Fibroblast of lung (primary cell): ENCODE measurements at regions not wholly inside any gene's neighbourhood (a gene's known extent, or its start where the extent isn't known, plus 50 kb on each side); places are given as distances from the start of the nearest gene placed in this dataset.
A peak's percentile ranks its signal among the peaks of the same experiment; 100 is the strongest.

ENCODE experiments used
- DNase-seq, 2 donors: peaks; one replicate each; pipeline versions ENCODE4 v3.0.0 to v3.0.0-alpha.2; 2010; ENCODE audit warnings: low read depth in 2 of 2
- H2AFZ ChIP-seq: 2 replicates; pipeline ENCODE4 v1.5.1; 2012; ENCODE audit warnings: low read length, control low read depth, inconsistent platforms
- H3K27ac ChIP-seq: 2 replicates; pipeline ENCODE4 v1.5.1; 2011; ENCODE audit warnings: low read length, control low read depth; ENCODE audit not compliant: insufficient read depth
- H3K27me3 ChIP-seq: 2 replicates; pipeline ENCODE4 v1.5.1; 2011; ENCODE audit warnings: mild to moderate bottlenecking, low read length; ENCODE audit not compliant: control insufficient read depth, insufficient read depth
- H3K36me3 ChIP-seq: 2 replicates; pipeline ENCODE4 v1.5.1; 2011; ENCODE audit warnings: low read length; ENCODE audit not compliant: control insufficient read depth, insufficient read depth
- H3K4me1 ChIP-seq: 2 replicates; pipeline ENCODE4 v1.5.1; 2011; ENCODE audit warnings: low read length; ENCODE audit not compliant: control insufficient read depth, insufficient read depth; ENCODE audit errors: extremely low read depth
- H3K4me2 ChIP-seq: 2 replicates; pipeline ENCODE4 v1.5.1; 2011; ENCODE audit warnings: low read length, control low read depth; ENCODE audit not compliant: insufficient read depth; ENCODE audit errors: extremely low read depth
- H3K4me3 ChIP-seq, 4 experiments: fragments of 200-600 bp in 1 of 4; sonication (generic) in 1 of 4; replicated peaks in 1 of 4; 2 replicates each; pipeline ENCODE4 v1.5.1; 2011 to 2016; ENCODE audit warnings: low read length in 4 of 4, low read depth in 3 of 4, mild to moderate bottlenecking in 3 of 4, control low read depth in 2 of 4, inconsistent platforms in 1 of 4, mixed read lengths in 1 of 4; ENCODE audit not compliant: insufficient read depth in 1 of 4; ENCODE audit errors: control extremely low read depth in 1 of 4
- H3K79me2 ChIP-seq: 2 replicates; pipeline ENCODE4 v1.5.1; 2012; ENCODE audit warnings: mild to moderate bottlenecking, low read length, inconsistent platforms; ENCODE audit not compliant: control insufficient read depth, insufficient read depth
- H3K9ac ChIP-seq: 2 replicates; pipeline ENCODE4 v1.5.1; 2011; ENCODE audit warnings: mild to moderate bottlenecking, low read length, control low read depth; ENCODE audit not compliant: insufficient read depth
- H3K9me3 ChIP-seq: 2 replicates; pipeline ENCODE4 v1.5.1; 2012; ENCODE audit warnings: low read depth, low read length; ENCODE audit not compliant: control insufficient read depth, insufficient read depth
- H4K20me1 ChIP-seq: 2 replicates; pipeline ENCODE4 v1.5.1; 2011; ENCODE audit warnings: low read length; ENCODE audit not compliant: control insufficient read depth, insufficient read depth; ENCODE audit errors: extremely low read depth
- CTCF ChIP-seq, 2 donors: IDR thresholded peaks in 1 of 2; conservative IDR thresholded peaks in 1 of 2; 1 replicate in 1 of 2; 2 replicates in 1 of 2; pipeline ENCODE4 v1.5.1; 2011 to 2012; ENCODE audit warnings: low read length in 2 of 2, control low read depth in 1 of 2, inconsistent platforms in 1 of 2, low read depth in 1 of 2, mild to moderate bottlenecking in 1 of 2
- EZH2 ChIP-seq: IDR thresholded peaks from 2 replicates; pipeline ENCODE4 v1.5.1; 2012; ENCODE audit warnings: low read length, control low read depth, mild to moderate bottlenecking; ENCODE audit errors: missing control alignments

DNA sequence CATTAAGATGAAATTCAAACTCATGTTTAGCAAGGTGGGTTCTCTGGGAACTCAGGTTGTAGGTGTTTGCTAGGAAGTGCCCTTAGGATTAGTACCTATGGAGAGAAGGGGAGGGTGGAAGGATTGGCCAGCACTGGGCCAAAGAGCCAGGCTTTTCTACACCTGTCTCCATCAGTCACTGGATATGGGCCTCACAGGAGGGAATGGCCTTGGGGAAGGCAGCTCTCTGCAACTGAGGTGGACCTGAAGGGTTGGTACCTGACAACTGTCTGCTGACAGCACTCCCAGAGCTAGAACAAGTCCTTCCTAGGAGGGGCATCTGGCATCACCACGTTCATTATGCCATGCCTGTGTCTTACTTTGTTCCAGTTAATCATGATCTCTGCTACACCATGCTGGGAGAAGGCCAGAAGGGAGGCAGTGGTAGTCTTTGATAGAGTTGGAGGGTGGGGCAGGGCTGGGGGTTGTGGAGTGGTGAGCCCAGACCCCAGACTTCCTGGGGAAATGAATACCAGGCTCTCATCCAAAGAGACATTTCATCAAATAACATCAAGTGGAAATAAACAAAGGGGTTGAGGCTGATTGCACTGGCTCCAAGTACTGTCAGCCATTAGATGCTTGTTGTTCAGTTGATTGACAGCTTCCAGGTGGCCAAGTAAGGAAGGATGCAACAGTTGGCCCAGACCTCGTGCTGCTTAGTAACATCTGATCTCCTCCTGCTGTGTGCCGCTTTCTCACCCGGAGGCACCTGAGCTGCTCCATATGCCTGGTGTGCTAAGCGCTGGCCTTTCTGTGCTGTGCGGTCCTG, 70.6 kb upstream of the PIK3CG start:
- DNase-seq: no peak
- Histone ChIP-seq H3K4me3 (no peak overlapping the region), H4K20me1 (no peaks in the 10 kb centered on the region), H3K27me3 (no peaks in the 10 kb centered on the region), H3K9me3 (no peaks in the 10 kb centered on the region), H3K79me2 (no peaks in the 10 kb centered on the region), H3K9ac (no peak overlapping the region), H3K4me2 (no peak overlapping the region), H2AFZ (no peak overlapping the region), H3K36me3 (no peaks in the 10 kb centered on the region), H3K27ac (no peak overlapping the region), H3K4me1 (no peaks in the 10 kb centered on the region)
- TF ChIP-seq EZH2: no peak
- no peak for TF ChIP-seq CTCF (conservative IDR thresholded peaks at IDR 0.05 in 1 of 2, IDR thresholded peaks at IDR 0.05 in 1 of 2; ENCODE audit: low read depth in 1 of 2, low read length in 2 of 2)

- H3K4me2 ChIP-seq: no peak overlapping the region
- no peak overlapping the region for H3K27ac ChIP-seq
- peak in 1 of 2 donors; percentile 47 for DNase-seq
- TF ChIP-seq EZH2 (no peak), CTCF (conservative IDR thresholded peaks at IDR 0.05 in 1 of 2, IDR thresholded peaks at IDR 0.05 in 1 of 2; ENCODE audit: low read depth in 1 of 2, low read length in 2 of 2) (no peak)
- H3K4me3 ChIP-seq: no peak overlapping the region
- H3K4me1 ChIP-seq: no peaks in the 10 kb centered on the region
- no peaks in the 10 kb centered on the region for H3K9me3 ChIP-seq
- H3K36me3 ChIP-seq: no peaks in the 10 kb centered on the region
- H3K79me2 ChIP-seq: no peaks in the 10 kb centered on the region
- no peaks in the 10 kb centered on the region for H3K27me3 ChIP-seq
- no peak overlapping the region for H2AFZ ChIP-seq
- H4K20me1 ChIP-seq: no peaks in the 10 kb centered on the region
- H3K9ac ChIP-seq: no peak overlapping the region
Measured at GRCh38 chr7:106795084-106795876, 69.8 kb upstream of the PIK3CG start.

GRCh38 chr7:106795877-106796231, 69.2 kb upstream of the PIK3CG start:
- no peaks in the 10 kb centered on the region for H3K4me1 ChIP-seq
- DNase-seq: no peak

More at GRCh38 chr7:106795877-106796231, 69.2 kb upstream of the PIK3CG start:
- Histone ChIP-seq H3K27ac (no peak overlapping the region), H3K36me3 (no peaks in the 10 kb centered on the region), H3K4me3 (no peak overlapping the region), H3K27me3 (no peaks in the 10 kb centered on the region), H4K20me1 (no peaks in the 10 kb centered on the region), H3K9ac (no peak overlapping the region), H2AFZ (no peak overlapping the region), H3K79me2 (no peaks in the 10 kb centered on the region), H3K9me3 (no peaks in the 10 kb centered on the region), H3K4me2 (no peak overlapping the region)
- TF ChIP-seq CTCF (conservative IDR thresholded peaks at IDR 0.05 in 1 of 2, IDR thresholded peaks at IDR 0.05 in 1 of 2; ENCODE audit: low read depth in 1 of 2, low read length in 2 of 2): no peak
- no peak for TF ChIP-seq EZH2
